ENCODE measurements at regions not wholly inside any gene's neighbourhood (a gene's known extent, or its start where the extent isn't known, plus 50 kb on each side); places are given as distances from the start of the nearest gene placed in this dataset.

DNA sequence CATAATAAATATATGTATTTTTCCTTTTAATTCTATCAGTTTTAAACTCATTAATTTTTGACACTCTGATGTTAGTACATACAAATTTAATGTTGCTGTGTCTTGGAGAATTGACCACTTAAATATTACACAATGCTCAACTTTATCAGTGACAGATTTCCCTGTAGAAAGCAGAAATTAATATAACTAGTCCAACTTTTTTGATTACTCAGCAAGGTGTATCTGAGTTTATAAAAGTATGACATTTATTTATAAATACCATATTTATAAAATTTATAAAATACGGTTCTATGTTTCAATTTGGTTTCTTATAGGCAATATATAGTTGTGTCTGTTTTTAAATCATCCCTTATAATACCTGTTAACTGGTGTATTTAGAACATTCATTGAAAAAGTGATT is 350.0 kb upstream of the EYS start:
- no peak for DNase-seq (ENCODE audit: low read depth)
- no peaks in the 10 kb centered on the region for H3K36me3 ChIP-seq (ENCODE audit: control insufficient read depth, insufficient read depth, low read length, severe bottlenecking)

DNA sequence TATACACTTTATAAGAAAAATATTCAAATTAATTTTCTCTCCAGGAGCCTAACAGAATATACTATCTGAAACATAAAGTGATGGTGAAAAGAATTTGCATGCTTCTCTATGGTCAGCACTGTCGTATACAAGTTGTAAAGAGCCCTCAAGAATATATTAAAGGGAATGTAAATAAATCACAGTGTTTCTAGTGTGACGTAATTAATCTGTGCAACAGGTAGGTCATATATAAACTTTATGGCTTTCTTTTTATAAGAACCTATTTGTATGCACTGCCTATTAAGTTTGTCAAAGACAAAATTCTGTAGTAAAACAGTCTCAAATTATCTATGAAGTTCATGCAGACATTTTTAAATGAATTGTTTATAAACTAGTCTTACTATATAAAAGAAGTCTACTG is 347.9 kb upstream of the EYS start:
- H3K4me3 ChIP-seq (ENCODE audit: low read length), result no peak overlapping the region
- H3K36me3 ChIP-seq (ENCODE audit: control insufficient read depth, insufficient read depth, low read length, severe bottlenecking), result no peaks in the 10 kb centered on the region
- H3K9me3 ChIP-seq (ENCODE audit: control insufficient read depth, low read length), result no peaks in the 10 kb centered on the region
- no peaks in the 10 kb centered on the region for H3K27me3 ChIP-seq (replicated peaks; ENCODE audit: control insufficient read depth, insufficient read depth, low read length)
- no peak for DNase-seq (ENCODE audit: low read depth)
- no peaks in the 10 kb centered on the region for H3K4me1 ChIP-seq (ENCODE audit: control insufficient read depth, insufficient read depth, low read length)
- H3K9ac ChIP-seq (ENCODE audit: low read length), result no peak overlapping the region

More for the DNA sequence above, 350.0 kb upstream of the EYS start:
- Histone ChIP-seq H3K9me3 (ENCODE audit: control insufficient read depth, low read length) (no peaks in the 10 kb centered on the region), H3K9ac (ENCODE audit: low read length) (no peak overlapping the region), H3K4me3 (ENCODE audit: low read length) (no peak overlapping the region), H3K4me1 (ENCODE audit: control insufficient read depth, insufficient read depth, low read length) (no peaks in the 10 kb centered on the region), H3K27me3 (replicated peaks; ENCODE audit: control insufficient read depth, insufficient read depth, low read length) (no peaks in the 10 kb centered on the region)

GRCh38 chr6:66051812-66052211 is 344.8 kb upstream of the EYS start:
- Histone ChIP-seq H3K27me3 (replicated peaks; ENCODE audit: control insufficient read depth, insufficient read depth, low read length) (no peaks in the 10 kb centered on the region), H3K36me3 (ENCODE audit: control insufficient read depth, insufficient read depth, low read length, severe bottlenecking) (no peaks in the 10 kb centered on the region), H3K4me1 (ENCODE audit: control insufficient read depth, insufficient read depth, low read length) (no peaks in the 10 kb centered on the region), H3K9me3 (ENCODE audit: control insufficient read depth, low read length) (no peaks in the 10 kb centered on the region), H3K9ac (ENCODE audit: low read length) (no peak overlapping the region), H3K4me3 (ENCODE audit: low read length) (no peak overlapping the region)
- DNase-seq (ENCODE audit: low read depth), result no peak

- no peak overlapping the region for H3K4me3 ChIP-seq (ENCODE audit: low read length)
- H3K9me3 ChIP-seq (ENCODE audit: control insufficient read depth, low read length), result no peaks in the 10 kb centered on the region
- no peaks in the 10 kb centered on the region for H3K36me3 ChIP-seq (ENCODE audit: control insufficient read depth, insufficient read depth, low read length, severe bottlenecking)
- no peak for DNase-seq (ENCODE audit: low read depth)
- no peak overlapping the region for H3K9ac ChIP-seq (ENCODE audit: low read length)
- H3K27me3 ChIP-seq (replicated peaks; ENCODE audit: control insufficient read depth, insufficient read depth, low read length), result no peaks in the 10 kb centered on the region
- no peaks in the 10 kb centered on the region for H3K4me1 ChIP-seq (ENCODE audit: control insufficient read depth, insufficient read depth, low read length)
Observed at GRCh38 chr6:66048684-66049474, 341.9 kb upstream of the EYS start.

DNA sequence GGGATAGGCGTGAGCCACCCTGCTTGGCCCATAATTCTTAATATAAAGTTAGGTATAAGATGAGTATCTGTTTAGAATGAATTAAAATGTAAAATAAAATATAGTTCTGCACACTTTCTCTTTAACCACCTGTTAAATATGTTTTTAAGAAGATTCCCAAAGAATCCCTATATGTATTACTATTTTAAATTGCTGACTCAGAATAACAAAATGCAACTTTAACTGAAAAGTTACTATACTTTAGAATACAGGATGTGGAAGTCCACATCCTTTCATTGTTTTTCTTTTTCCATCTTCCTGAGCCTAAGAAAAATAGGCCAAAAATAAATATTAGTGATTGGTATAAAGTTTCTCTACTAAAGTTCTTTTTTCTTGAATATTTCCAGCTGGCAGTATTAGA is 325.6 kb upstream of the EYS start:
- no peak for DNase-seq (ENCODE audit: low read depth)
- H3K27me3 ChIP-seq (replicated peaks; ENCODE audit: control insufficient read depth, insufficient read depth, low read length), result no peaks in the 10 kb centered on the region
- no peaks in the 10 kb centered on the region for H3K4me1 ChIP-seq (ENCODE audit: control insufficient read depth, insufficient read depth, low read length)
- H3K9me3 ChIP-seq (ENCODE audit: control insufficient read depth, low read length), result no peaks in the 10 kb centered on the region
- no peaks in the 10 kb centered on the region for H3K36me3 ChIP-seq (ENCODE audit: control insufficient read depth, insufficient read depth, low read length, severe bottlenecking)
- no peak overlapping the region for H3K4me3 ChIP-seq (ENCODE audit: low read length)
- H3K9ac ChIP-seq (ENCODE audit: low read length), result no peak overlapping the region

DNA sequence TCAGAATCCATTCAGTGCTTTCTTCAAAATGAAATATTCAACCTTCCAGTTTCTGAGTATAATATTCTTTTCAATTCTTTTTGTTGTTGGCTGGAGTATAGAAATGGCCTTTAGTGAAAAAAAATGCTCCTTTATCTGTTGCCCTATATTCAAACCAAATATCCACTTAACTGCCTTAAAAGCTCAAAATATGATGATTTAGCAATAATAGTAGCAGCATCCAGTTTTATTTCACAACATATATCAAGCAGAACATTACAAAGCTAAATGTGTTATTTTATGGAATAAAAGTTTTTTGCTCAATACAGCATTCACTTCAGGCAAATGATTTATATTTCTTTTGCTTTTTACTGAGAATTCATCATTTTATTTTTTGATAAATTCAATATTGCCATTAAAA is 322.4 kb upstream of the EYS start:
- H3K4me3 ChIP-seq (ENCODE audit: low read length), result no peak overlapping the region
- no peaks in the 10 kb centered on the region for H3K36me3 ChIP-seq (ENCODE audit: control insufficient read depth, insufficient read depth, low read length, severe bottlenecking)
- H3K9ac ChIP-seq (ENCODE audit: low read length), result no peak overlapping the region
- H3K9me3 ChIP-seq (ENCODE audit: control insufficient read depth, low read length), result no peaks in the 10 kb centered on the region
- H3K4me1 ChIP-seq (ENCODE audit: control insufficient read depth, insufficient read depth, low read length), result no peaks in the 10 kb centered on the region
- DNase-seq (ENCODE audit: low read depth), result no peak
- no peaks in the 10 kb centered on the region for H3K27me3 ChIP-seq (replicated peaks; ENCODE audit: control insufficient read depth, insufficient read depth, low read length)

DNA sequence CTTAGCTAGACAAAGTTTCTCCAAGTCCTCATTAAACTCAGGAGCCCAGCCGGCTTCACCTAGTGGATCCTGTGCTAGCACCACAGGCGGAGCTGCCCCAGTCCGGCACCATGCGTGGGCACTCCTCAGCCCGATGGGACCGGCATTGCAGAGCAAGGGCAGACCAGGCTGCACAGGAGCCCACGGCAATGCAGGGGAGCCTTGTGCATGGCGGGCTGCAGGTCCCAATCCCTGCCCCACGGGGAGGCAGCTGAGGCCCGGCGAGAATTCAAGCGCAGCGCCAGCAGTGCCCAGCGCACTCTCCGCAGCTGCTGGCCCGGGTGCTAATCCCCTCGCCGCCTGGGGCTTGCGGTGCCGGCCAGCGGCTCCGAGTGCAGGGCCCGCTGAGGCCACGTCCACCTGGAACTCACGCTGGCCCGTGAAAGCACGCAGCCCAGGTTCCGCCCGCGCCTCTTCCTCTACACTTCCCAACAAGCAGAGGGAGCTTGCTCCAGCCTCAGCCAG is 292.3 kb upstream of the EYS start:
- Histone ChIP-seq H3K4me3 (ENCODE audit: low read length) (no peak overlapping the region), H3K9me3 (ENCODE audit: control insufficient read depth, low read length) (no peaks in the 10 kb centered on the region), H3K36me3 (ENCODE audit: control insufficient read depth, insufficient read depth, low read length, severe bottlenecking) (no peaks in the 10 kb centered on the region), H3K9ac (ENCODE audit: low read length) (no peak overlapping the region), H3K4me1 (ENCODE audit: control insufficient read depth, insufficient read depth, low read length) (no peaks in the 10 kb centered on the region), H3K27me3 (replicated peaks; ENCODE audit: control insufficient read depth, insufficient read depth, low read length) (no peaks in the 10 kb centered on the region)
- DNase-seq (ENCODE audit: low read depth), result no peak

GRCh38 chr6:65998544-65998943 is 291.5 kb upstream of the EYS start:
- Histone ChIP-seq H3K36me3 (ENCODE audit: control insufficient read depth, insufficient read depth, low read length, severe bottlenecking) (no peaks in the 10 kb centered on the region), H3K4me3 (ENCODE audit: low read length) (no peak overlapping the region), H3K4me1 (ENCODE audit: control insufficient read depth, insufficient read depth, low read length) (no peaks in the 10 kb centered on the region), H3K27me3 (replicated peaks; ENCODE audit: control insufficient read depth, insufficient read depth, low read length) (no peaks in the 10 kb centered on the region), H3K9ac (ENCODE audit: low read length) (no peak overlapping the region), H3K9me3 (ENCODE audit: control insufficient read depth, low read length) (no peaks in the 10 kb centered on the region)
- DNase-seq (ENCODE audit: low read depth), result no peak

- H3K27me3 ChIP-seq (replicated peaks; ENCODE audit: control insufficient read depth, insufficient read depth, low read length), result no peaks in the 10 kb centered on the region
- no peaks in the 10 kb centered on the region for H3K4me1 ChIP-seq (ENCODE audit: control insufficient read depth, insufficient read depth, low read length)
- H3K4me3 ChIP-seq (ENCODE audit: low read length), result no peak overlapping the region
- DNase-seq (ENCODE audit: low read depth), result no peak
- H3K9ac ChIP-seq (ENCODE audit: low read length), result no peak overlapping the region
- no peaks in the 10 kb centered on the region for H3K36me3 ChIP-seq (ENCODE audit: control insufficient read depth, insufficient read depth, low read length, severe bottlenecking)
- no peaks in the 10 kb centered on the region for H3K9me3 ChIP-seq (ENCODE audit: control insufficient read depth, low read length)
Observed at GRCh38 chr6:65997539-65997938, 290.5 kb upstream of the EYS start.

GRCh38 chr6:65996096-65996495 is 289.1 kb upstream of the EYS start:
- Histone ChIP-seq H3K27me3 (replicated peaks; ENCODE audit: control insufficient read depth, insufficient read depth, low read length) (no peaks in the 10 kb centered on the region), H3K4me3 (ENCODE audit: low read length) (no peak overlapping the region), H3K9ac (ENCODE audit: low read length) (no peak overlapping the region), H3K4me1 (ENCODE audit: control insufficient read depth, insufficient read depth, low read length) (peaks cover 10% of the 10 kb centered on the region), H3K9me3 (ENCODE audit: control insufficient read depth, low read length) (no peaks in the 10 kb centered on the region), H3K36me3 (ENCODE audit: control insufficient read depth, insufficient read depth, low read length, severe bottlenecking) (no peaks in the 10 kb centered on the region)
- DNase-seq (ENCODE audit: low read depth), result no peak

DNA sequence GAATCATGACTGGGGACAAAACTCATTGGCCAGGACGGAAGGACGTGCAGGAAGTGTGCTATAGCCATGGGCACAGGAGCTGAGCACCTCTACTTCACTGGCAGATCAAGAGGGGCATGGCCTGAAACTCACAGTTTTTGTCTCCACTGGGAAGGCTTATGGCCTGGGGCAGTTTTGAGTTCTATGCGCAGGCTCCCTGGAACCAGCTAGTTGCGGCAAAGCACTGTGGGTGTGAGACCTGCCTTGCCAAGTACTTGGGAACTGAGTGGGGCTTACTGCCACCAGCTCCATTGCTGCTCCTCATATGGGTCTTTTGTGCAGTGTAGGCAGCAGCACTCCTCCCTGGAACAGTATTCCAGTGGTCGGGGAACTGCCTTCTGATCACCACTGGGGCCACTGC is 282.6 kb upstream of the EYS start:
- no peaks in the 10 kb centered on the region for H3K36me3 ChIP-seq (ENCODE audit: control insufficient read depth, insufficient read depth, low read length, severe bottlenecking)
- no peak for DNase-seq (ENCODE audit: low read depth)
- no peak overlapping the region for H3K4me3 ChIP-seq (ENCODE audit: low read length)
- no peaks in the 10 kb centered on the region for H3K27me3 ChIP-seq (replicated peaks; ENCODE audit: control insufficient read depth, insufficient read depth, low read length)
- peaks cover 17% of the 10 kb centered on the region for H3K4me1 ChIP-seq (ENCODE audit: control insufficient read depth, insufficient read depth, low read length)
- no peak overlapping the region for H3K9ac ChIP-seq (ENCODE audit: low read length)
- H3K9me3 ChIP-seq (ENCODE audit: control insufficient read depth, low read length), result no peaks in the 10 kb centered on the region

DNA sequence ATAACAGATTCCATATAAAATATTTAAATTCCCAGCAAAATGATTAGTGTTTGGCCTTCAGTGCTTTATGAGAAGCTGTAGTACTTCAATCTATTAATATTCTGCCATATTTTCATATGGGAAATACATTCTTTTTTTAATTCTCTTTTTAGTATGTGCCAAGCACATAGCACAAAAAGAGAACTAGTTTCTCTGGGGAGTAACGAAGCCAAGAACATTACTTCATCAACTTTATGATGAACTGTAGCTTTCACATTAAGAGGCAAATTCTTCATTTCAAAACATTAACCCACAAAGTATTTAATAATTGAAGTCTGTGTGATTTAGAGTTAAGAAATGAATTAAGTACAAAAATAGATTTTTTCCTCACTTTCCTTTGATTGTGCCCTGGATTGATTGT is 281.0 kb upstream of the EYS start:
- no peaks in the 10 kb centered on the region for H3K36me3 ChIP-seq (ENCODE audit: control insufficient read depth, insufficient read depth, low read length, severe bottlenecking)
- no peak overlapping the region for H3K9ac ChIP-seq (ENCODE audit: low read length)
- H3K4me3 ChIP-seq (ENCODE audit: low read length), result no peak overlapping the region
- no peak for DNase-seq (ENCODE audit: low read depth)
- H3K4me1 ChIP-seq (ENCODE audit: control insufficient read depth, insufficient read depth, low read length), result peaks cover 17% of the 10 kb centered on the region
- H3K9me3 ChIP-seq (ENCODE audit: control insufficient read depth, low read length), result no peaks in the 10 kb centered on the region
- no peaks in the 10 kb centered on the region for H3K27me3 ChIP-seq (replicated peaks; ENCODE audit: control insufficient read depth, insufficient read depth, low read length)
